ENCODE measurements at regions not wholly inside any gene's neighbourhood (a gene's known extent, or its start where the extent isn't known, plus 50 kb on each side); places are given as distances from the start of the nearest gene placed in this dataset.

DNA sequence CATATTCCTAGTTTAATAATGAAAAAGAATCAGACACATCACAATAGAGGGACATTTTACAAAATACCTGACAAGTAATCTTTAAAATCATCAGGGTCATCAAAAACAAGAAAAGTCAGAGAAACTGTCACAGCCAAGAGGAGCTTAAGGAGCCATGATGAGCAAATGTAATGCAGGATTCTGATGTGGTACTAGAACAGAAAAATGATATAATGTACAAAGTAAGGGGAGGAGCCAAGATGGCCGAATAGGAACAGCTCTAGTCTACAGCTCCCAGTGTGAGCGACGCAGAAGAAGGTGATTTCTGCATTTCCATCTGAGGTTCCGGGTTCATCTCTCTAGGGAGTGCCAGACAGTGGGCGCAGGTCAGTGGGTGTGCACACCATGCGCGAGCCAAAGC, 198.0 kb upstream of the FAT3 start:
- TF ChIP-seq, protein P1, sequence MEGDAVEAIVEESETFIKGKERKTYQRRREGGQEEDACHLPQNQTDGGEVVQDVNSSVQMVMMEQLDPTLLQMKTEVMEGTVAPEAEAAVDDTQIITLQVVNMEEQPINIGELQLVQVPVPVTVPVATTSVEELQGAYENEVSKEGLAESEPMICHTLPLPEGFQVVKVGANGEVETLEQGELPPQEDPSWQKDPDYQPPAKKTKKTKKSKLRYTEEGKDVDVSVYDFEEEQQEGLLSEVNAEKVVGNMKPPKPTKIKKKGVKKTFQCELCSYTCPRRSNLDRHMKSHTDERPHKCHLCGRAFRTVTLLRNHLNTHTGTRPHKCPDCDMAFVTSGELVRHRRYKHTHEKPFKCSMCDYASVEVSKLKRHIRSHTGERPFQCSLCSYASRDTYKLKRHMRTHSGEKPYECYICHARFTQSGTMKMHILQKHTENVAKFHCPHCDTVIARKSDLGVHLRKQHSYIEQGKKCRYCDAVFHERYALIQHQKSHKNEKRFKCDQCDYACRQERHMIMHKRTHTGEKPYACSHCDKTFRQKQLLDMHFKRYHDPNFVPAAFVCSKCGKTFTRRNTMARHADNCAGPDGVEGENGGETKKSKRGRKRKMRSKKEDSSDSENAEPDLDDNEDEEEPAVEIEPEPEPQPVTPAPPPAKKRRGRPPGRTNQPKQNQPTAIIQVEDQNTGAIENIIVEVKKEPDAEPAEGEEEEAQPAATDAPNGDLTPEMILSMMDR (IDR thresholded peaks at IDR 0.05; ENCODE audit: low read depth, low read length) = no peak
- no peak for TF ChIP-seq EZH2phosphoT487 (IDR thresholded peaks at IDR 0.05; ENCODE audit: low read depth)
